ENCODE measurements at regions not wholly inside any gene's neighbourhood (a gene's known extent, or its start where the extent isn't known, plus 50 kb on each side); places are given as distances from the start of the nearest gene placed in this dataset.

- Mint-ChIP-seq H3K36me3 (ENCODE audit: low read depth, unreplicated experiment) (peaks cover 1% of the 10 kb centered on the region), H3K4me1 (ENCODE audit: low read depth, unreplicated experiment) (peaks cover 6% of the 10 kb centered on the region), H3K27ac (ENCODE audit: unreplicated experiment) (no peak overlapping the region), H3K4me3 (ENCODE audit: unreplicated experiment) (no peak overlapping the region), H3K9me3 (ENCODE audit: unreplicated experiment) (peaks cover 3% of the 10 kb centered on the region), H3K27me3 (ENCODE audit: low read depth, unreplicated experiment) (peaks cover 20% of the 10 kb centered on the region)
- Histone ChIP-seq H3K27ac (ENCODE audit: low read depth, low read length) (peak overlapping the region; percentile 85), H2AFZ (ENCODE audit: low read depth, low read length) (no peak overlapping the region), H4K20me1 (ENCODE audit: insufficient read depth, low read length) (no peaks in the 10 kb centered on the region), H3K4me3 (ENCODE audit: insufficient read depth, low read depth, low read length) (no peak overlapping the region), H3K9ac (ENCODE audit: low read length) (peak overlapping the region; percentile 66), H3K9me3 (ENCODE audit: insufficient read depth, low read depth, low read length) (no peaks in the 10 kb centered on the region), H3K4me2 (ENCODE audit: low read length) (peak overlapping the region; percentile 79), H3K36me3 (ENCODE audit: insufficient read depth, low read length) (no peaks in the 10 kb centered on the region), H3K79me2 (ENCODE audit: insufficient read depth, low read length) (no peaks in the 10 kb centered on the region), H3K4me1 (ENCODE audit: insufficient read depth, low read length) (peaks cover 11% of the 10 kb centered on the region), H3K27me3 (ENCODE audit: insufficient read depth, low read length) (no peaks in the 10 kb centered on the region)
- TF ChIP-seq EZH2 (IDR thresholded peaks at IDR 0.05; ENCODE audit: insufficient read depth, low read length) (no peak), CTCF (IDR thresholded peaks at IDR 0.05; ENCODE audit: insufficient read depth, low read depth, low read length) (no peak)
- FAIRE-seq (peak; percentile 81), DNase-seq (ENCODE audit: low read depth) (peak; percentile 99)
Measured at GRCh38 chr1:244214009-244214967, 163.2 kb downstream of the ZBTB18 start.

GRCh38 chr1:244216836-244217235 is 165.8 kb downstream of the ZBTB18 start:
- Mint-ChIP-seq H3K36me3 (ENCODE audit: low read depth, unreplicated experiment) (peaks cover 2% of the 10 kb centered on the region), H3K4me3 (ENCODE audit: unreplicated experiment) (no peak overlapping the region), H3K27me3 (ENCODE audit: low read depth, unreplicated experiment) (peaks cover 18% of the 10 kb centered on the region), H3K9me3 (ENCODE audit: unreplicated experiment) (peaks cover 3% of the 10 kb centered on the region), H3K27ac (ENCODE audit: unreplicated experiment) (no peak overlapping the region), H3K4me1 (ENCODE audit: low read depth, unreplicated experiment) (peaks cover 6% of the 10 kb centered on the region)
- no peak overlapping the region for H3K4me2 ChIP-seq (ENCODE audit: low read length)
- DNase-seq (ENCODE audit: low read depth) (no peak), FAIRE-seq (no peak)
- no peak overlapping the region for H2AFZ ChIP-seq (ENCODE audit: low read depth, low read length)
- no peak overlapping the region for H3K9ac ChIP-seq (ENCODE audit: low read length)
- H3K27ac ChIP-seq (ENCODE audit: low read depth, low read length) = no peak overlapping the region
- no peaks in the 10 kb centered on the region for H3K36me3 ChIP-seq (ENCODE audit: insufficient read depth, low read length)
- H4K20me1 ChIP-seq (ENCODE audit: insufficient read depth, low read length) = no peaks in the 10 kb centered on the region
- H3K79me2 ChIP-seq (ENCODE audit: insufficient read depth, low read length) = no peaks in the 10 kb centered on the region
- no peaks in the 10 kb centered on the region for H3K9me3 ChIP-seq (ENCODE audit: insufficient read depth, low read depth, low read length)
- no peak for TF ChIP-seq CTCF (IDR thresholded peaks at IDR 0.05; ENCODE audit: insufficient read depth, low read depth, low read length)
- TF ChIP-seq EZH2 (IDR thresholded peaks at IDR 0.05; ENCODE audit: insufficient read depth, low read length) = no peak
- peaks cover 11% of the 10 kb centered on the region for H3K4me1 ChIP-seq (ENCODE audit: insufficient read depth, low read length)
- no peak overlapping the region for H3K4me3 ChIP-seq (ENCODE audit: insufficient read depth, low read depth, low read length)
- H3K27me3 ChIP-seq (ENCODE audit: insufficient read depth, low read length) = no peaks in the 10 kb centered on the region

- DNase-seq (ENCODE audit: low read depth) = no peak
- peaks cover 2% of the 10 kb centered on the region for H3K36me3 Mint-ChIP-seq (ENCODE audit: low read depth, unreplicated experiment)
- TF ChIP-seq CTCF (IDR thresholded peaks at IDR 0.05; ENCODE audit: insufficient read depth, low read depth, low read length) (no peak), EZH2 (IDR thresholded peaks at IDR 0.05; ENCODE audit: insufficient read depth, low read length) (no peak)
Measured at GRCh38 chr1:244217711-244218110, 166.6 kb downstream of the ZBTB18 start.

More at GRCh38 chr1:244217711-244218110, 166.6 kb downstream of the ZBTB18 start:
- Histone ChIP-seq H3K9me3 (ENCODE audit: insufficient read depth, low read depth, low read length) (no peaks in the 10 kb centered on the region), H4K20me1 (ENCODE audit: insufficient read depth, low read length) (no peaks in the 10 kb centered on the region), H3K4me2 (ENCODE audit: low read length) (no peak overlapping the region), H3K79me2 (ENCODE audit: insufficient read depth, low read length) (no peaks in the 10 kb centered on the region), H3K9ac (ENCODE audit: low read length) (no peak overlapping the region), H3K4me1 (ENCODE audit: insufficient read depth, low read length) (peaks cover 11% of the 10 kb centered on the region), H3K4me3 (ENCODE audit: insufficient read depth, low read depth, low read length) (no peak overlapping the region), H3K27me3 (ENCODE audit: insufficient read depth, low read length) (no peaks in the 10 kb centered on the region), H3K36me3 (ENCODE audit: insufficient read depth, low read length) (no peaks in the 10 kb centered on the region), H3K27ac (ENCODE audit: low read depth, low read length) (no peak overlapping the region), H2AFZ (ENCODE audit: low read depth, low read length) (no peak overlapping the region)
- Mint-ChIP-seq H3K4me1 (ENCODE audit: low read depth, unreplicated experiment) (peaks cover 6% of the 10 kb centered on the region), H3K27ac (ENCODE audit: unreplicated experiment) (no peak overlapping the region), H3K4me3 (ENCODE audit: unreplicated experiment) (no peak overlapping the region), H3K27me3 (ENCODE audit: low read depth, unreplicated experiment) (peaks cover 18% of the 10 kb centered on the region), H3K9me3 (ENCODE audit: unreplicated experiment) (peaks cover 3% of the 10 kb centered on the region)
- FAIRE-seq = no peak
